ENCODE measurements at regions not wholly inside any gene's neighbourhood (a gene's known extent, or its start where the extent isn't known, plus 50 kb on each side); places are given as distances from the start of the nearest gene placed in this dataset.

DNA sequence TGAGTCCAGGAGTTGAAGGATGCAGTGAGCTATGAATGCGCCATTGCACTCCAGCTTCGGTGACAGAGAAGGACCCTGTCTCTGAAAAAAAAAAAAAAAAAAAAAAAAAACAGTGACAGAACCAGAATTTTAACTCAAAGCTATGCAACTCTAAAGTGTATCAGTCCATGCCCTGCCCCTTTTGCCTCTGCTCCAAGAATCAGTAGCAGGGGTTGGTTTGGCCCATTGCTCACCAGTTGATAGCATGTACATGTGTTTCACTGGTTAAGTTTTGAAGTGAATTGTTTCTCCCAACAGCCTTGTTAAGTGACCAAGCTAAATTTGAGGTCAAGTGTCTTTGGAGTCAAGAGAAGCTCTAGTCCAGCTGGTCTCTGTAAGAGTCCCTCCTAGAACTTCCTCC lies 245.9 kb downstream of the PLPP3 start:
- TF ChIP-seq, protein P1, sequence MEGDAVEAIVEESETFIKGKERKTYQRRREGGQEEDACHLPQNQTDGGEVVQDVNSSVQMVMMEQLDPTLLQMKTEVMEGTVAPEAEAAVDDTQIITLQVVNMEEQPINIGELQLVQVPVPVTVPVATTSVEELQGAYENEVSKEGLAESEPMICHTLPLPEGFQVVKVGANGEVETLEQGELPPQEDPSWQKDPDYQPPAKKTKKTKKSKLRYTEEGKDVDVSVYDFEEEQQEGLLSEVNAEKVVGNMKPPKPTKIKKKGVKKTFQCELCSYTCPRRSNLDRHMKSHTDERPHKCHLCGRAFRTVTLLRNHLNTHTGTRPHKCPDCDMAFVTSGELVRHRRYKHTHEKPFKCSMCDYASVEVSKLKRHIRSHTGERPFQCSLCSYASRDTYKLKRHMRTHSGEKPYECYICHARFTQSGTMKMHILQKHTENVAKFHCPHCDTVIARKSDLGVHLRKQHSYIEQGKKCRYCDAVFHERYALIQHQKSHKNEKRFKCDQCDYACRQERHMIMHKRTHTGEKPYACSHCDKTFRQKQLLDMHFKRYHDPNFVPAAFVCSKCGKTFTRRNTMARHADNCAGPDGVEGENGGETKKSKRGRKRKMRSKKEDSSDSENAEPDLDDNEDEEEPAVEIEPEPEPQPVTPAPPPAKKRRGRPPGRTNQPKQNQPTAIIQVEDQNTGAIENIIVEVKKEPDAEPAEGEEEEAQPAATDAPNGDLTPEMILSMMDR (IDR thresholded peaks at IDR 0.05; ENCODE audit: low read depth, low read length): no peak
- no peak for TF ChIP-seq EZH2phosphoT487 (IDR thresholded peaks at IDR 0.05; ENCODE audit: low read depth)

All from OCI-LY3 (cell line).